ENCODE measurements at regions not wholly inside any gene's neighbourhood (a gene's known extent, or its start where the extent isn't known, plus 50 kb on each side); places are given as distances from the start of the nearest gene placed in this dataset.

GRCh38 chr4:164192844-164193243 is 561.1 kb upstream of the SMIM31 start:
- no peak for TF ChIP-seq CTCF (IDR thresholded peaks at IDR 0.05)
- TF ChIP-seq ZFX (IDR thresholded peaks at IDR 0.05; ENCODE audit: borderline replicate concordance), result no peak

Data from 22Rv1 (cell line).